Stimulated activated effector memory CD8-positive, alpha-beta T cell treated with anti-CD3 and anti-CD28 coated beads, Interleukin-12 subunit alpha, Interleukin-12 subunit beta, amount 100 ng/mL, for 72 hours (primary cell): ENCODE measurements at regions not wholly inside any gene's neighbourhood (a gene's known extent, or its start where the extent isn't known, plus 50 kb on each side); places are given as distances from the start of the nearest gene placed in this dataset.

Experiments used
- ATAC-seq: fragments of 150-1000 bp; cut with Tn5 transposase; 2 replicates; pipeline ENCODE4 v1.10.0; 2021
- DNase-seq, 2 donors: peaks; one replicate each; pipeline ENCODE4 v3.0.0; 2021 to 2022; ENCODE audit warnings: low spot score in 2 of 2
- H3K27ac Mint-ChIP-seq: one replicate; pipeline ENCODE4 v1.8.0; 2022; ENCODE audit warnings: mild to moderate bottlenecking, mixed read lengths
- H3K36me3 Mint-ChIP-seq: one replicate; pipeline ENCODE4 v1.8.0; 2022; ENCODE audit warnings: mild to moderate bottlenecking, mixed read lengths
- H3K4me1 Mint-ChIP-seq: one replicate; pipeline ENCODE4 v1.8.0; 2022; ENCODE audit warnings: mixed read lengths
- H3K4me3 Mint-ChIP-seq: one replicate; pipeline ENCODE4 v1.8.0; 2022; ENCODE audit warnings: mild to moderate bottlenecking, mixed read lengths
- H3K9me3 Mint-ChIP-seq: one replicate; pipeline ENCODE4 v1.8.0; 2022; ENCODE audit warnings: mixed read lengths

GRCh38 chr10:120641695-120642094, 184.7 kb downstream of the PLPP4 start:
- Mint-ChIP-seq H3K4me3 (no peak overlapping the region), H3K4me1 (no peaks in the 10 kb centered on the region), H3K27ac (no peak overlapping the region), H3K36me3 (no peaks in the 10 kb centered on the region), H3K9me3 (peaks cover 10% of the 10 kb centered on the region)
- DNase-seq (no peak), ATAC-seq (no peak)

- ATAC-seq (no peak), DNase-seq (no peak)
- peaks cover 9% of the 10 kb centered on the region for H3K9me3 Mint-ChIP-seq
- H3K27ac Mint-ChIP-seq = no peak overlapping the region
- H3K4me1 Mint-ChIP-seq = no peaks in the 10 kb centered on the region
- H3K36me3 Mint-ChIP-seq = no peaks in the 10 kb centered on the region
- H3K4me3 Mint-ChIP-seq = no peak overlapping the region
These were observed 186.3 kb downstream of the PLPP4 start for GRCh38 chr10:120643351-120643750.

- ATAC-seq (peak; percentile 25), DNase-seq (no peak)
These were observed 187.8 kb downstream of the PLPP4 start for GRCh38 chr10:120644556-120645410.

GRCh38 chr10:120646159-120646732, 189.2 kb downstream of the PLPP4 start:
- peaks cover 8% of the 10 kb centered on the region for H3K9me3 Mint-ChIP-seq
- H3K36me3 Mint-ChIP-seq = no peaks in the 10 kb centered on the region
- no peak overlapping the region for H3K4me3 Mint-ChIP-seq
- H3K27ac Mint-ChIP-seq = no peak overlapping the region
- no peaks in the 10 kb centered on the region for H3K4me1 Mint-ChIP-seq
- no peak for DNase-seq
- ATAC-seq = no peak

More at GRCh38 chr10:120644556-120645410, 187.8 kb downstream of the PLPP4 start:
- Mint-ChIP-seq H3K4me3 (no peak overlapping the region), H3K36me3 (no peaks in the 10 kb centered on the region), H3K9me3 (peaks cover 8% of the 10 kb centered on the region), H3K27ac (no peak overlapping the region), H3K4me1 (no peaks in the 10 kb centered on the region)

- no peak overlapping the region for H3K27ac Mint-ChIP-seq
- H3K4me1 Mint-ChIP-seq = no peaks in the 10 kb centered on the region
- ATAC-seq = no peak
- no peaks in the 10 kb centered on the region for H3K36me3 Mint-ChIP-seq
- DNase-seq = no peak
- no peak overlapping the region for H3K4me3 Mint-ChIP-seq
- H3K9me3 Mint-ChIP-seq = peaks cover 9% of the 10 kb centered on the region
These were observed 189.9 kb downstream of the PLPP4 start for GRCh38 chr10:120646738-120647456.

GRCh38 chr10:120650705-120651399, 193.8 kb downstream of the PLPP4 start:
- ATAC-seq (no peak), DNase-seq (no peak)
- H3K4me3 Mint-ChIP-seq = no peak overlapping the region
- no peak overlapping the region for H3K27ac Mint-ChIP-seq
- no peaks in the 10 kb centered on the region for H3K4me1 Mint-ChIP-seq
- H3K9me3 Mint-ChIP-seq = peaks cover 3% of the 10 kb centered on the region
- H3K36me3 Mint-ChIP-seq = no peaks in the 10 kb centered on the region

- Mint-ChIP-seq H3K27ac (no peak overlapping the region), H3K36me3 (no peaks in the 10 kb centered on the region), H3K9me3 (peaks cover 3% of the 10 kb centered on the region), H3K4me3 (no peak overlapping the region), H3K4me1 (no peaks in the 10 kb centered on the region)
- no peak for ATAC-seq
- no peak for DNase-seq
These were observed 195.1 kb upstream of the WDR11 start for GRCh38 chr10:120656107-120656506.

- DNase-seq (no peak), ATAC-seq (no peak)
- no peaks in the 10 kb centered on the region for H3K36me3 Mint-ChIP-seq
- H3K4me1 Mint-ChIP-seq = no peaks in the 10 kb centered on the region
- no peak overlapping the region for H3K27ac Mint-ChIP-seq
- no peak overlapping the region for H3K4me3 Mint-ChIP-seq
- H3K9me3 Mint-ChIP-seq = no peaks in the 10 kb centered on the region
These were observed 193.8 kb upstream of the WDR11 start for GRCh38 chr10:120657371-120657770.

- no peak overlapping the region for H3K4me3 Mint-ChIP-seq
- no peak overlapping the region for H3K27ac Mint-ChIP-seq
- H3K4me1 Mint-ChIP-seq = no peaks in the 10 kb centered on the region
- no peaks in the 10 kb centered on the region for H3K9me3 Mint-ChIP-seq
- H3K36me3 Mint-ChIP-seq = no peaks in the 10 kb centered on the region
- no peak for DNase-seq
- ATAC-seq = no peak
These were observed 191.9 kb upstream of the WDR11 start for GRCh38 chr10:120658943-120659885.

GRCh38 chr10:120666308-120666707, 184.9 kb upstream of the WDR11 start:
- H3K36me3 Mint-ChIP-seq = no peaks in the 10 kb centered on the region
- no peaks in the 10 kb centered on the region for H3K4me1 Mint-ChIP-seq
- ATAC-seq (no peak), DNase-seq (no peak)
- no peak overlapping the region for H3K27ac Mint-ChIP-seq
- H3K4me3 Mint-ChIP-seq = no peak overlapping the region
- peaks cover 4% of the 10 kb centered on the region for H3K9me3 Mint-ChIP-seq

- ATAC-seq (no peak), DNase-seq (no peak)
- Mint-ChIP-seq H3K36me3 (no peaks in the 10 kb centered on the region), H3K4me3 (no peak overlapping the region), H3K4me1 (no peaks in the 10 kb centered on the region), H3K27ac (no peak overlapping the region), H3K9me3 (peaks cover 4% of the 10 kb centered on the region)
These were observed 183.9 kb upstream of the WDR11 start for GRCh38 chr10:120667276-120667675.

GRCh38 chr10:120671491-120671890, 179.7 kb upstream of the WDR11 start:
- Mint-ChIP-seq H3K4me3 (no peak overlapping the region), H3K27ac (no peak overlapping the region), H3K9me3 (peaks cover 21% of the 10 kb centered on the region), H3K4me1 (no peaks in the 10 kb centered on the region), H3K36me3 (no peaks in the 10 kb centered on the region)
- no peak for DNase-seq
- ATAC-seq = no peak

- Mint-ChIP-seq H3K9me3 (no peaks in the 10 kb centered on the region), H3K36me3 (no peaks in the 10 kb centered on the region), H3K27ac (no peak overlapping the region), H3K4me3 (no peak overlapping the region), H3K4me1 (no peaks in the 10 kb centered on the region)
- no peak for DNase-seq
- ATAC-seq = no peak
These were observed 167.7 kb upstream of the WDR11 start for GRCh38 chr10:120683454-120683853.

GRCh38 chr10:120684226-120684625, 166.9 kb upstream of the WDR11 start:
- Mint-ChIP-seq H3K27ac (no peak overlapping the region), H3K4me1 (no peaks in the 10 kb centered on the region), H3K36me3 (no peaks in the 10 kb centered on the region), H3K4me3 (no peak overlapping the region), H3K9me3 (no peaks in the 10 kb centered on the region)
- DNase-seq (no peak), ATAC-seq (no peak)
